HepG2 (cell line): ENCODE measurements at regions not wholly inside any gene's neighbourhood (a gene's known extent, or its start where the extent isn't known, plus 50 kb on each side); places are given as distances from the start of the nearest gene placed in this dataset.

Source experiments
- AHR ChIP-seq: IDR thresholded peaks from 2 replicates; pipeline ENCODE4 v1.6.1; 2018; ENCODE audit warnings: missing genetic modification reagents, missing compliant biosample characterization
- CTCF ChIP-seq: sonication (generic); formaldehyde crosslinking; IDR thresholded peaks from 2 replicates; pipeline ENCODE4 v1.5.0; 2020; ENCODE audit warnings: mild to moderate bottlenecking, missing genetic modification reagents, moderate library complexity
- JUN ChIP-seq: sonication (generic); formaldehyde crosslinking; IDR thresholded peaks from 2 replicates; pipeline ENCODE4 v1.4.0; 2020; ENCODE audit warnings: mild to moderate bottlenecking, missing genetic modification reagents
- KDM3A ChIP-seq: IDR thresholded peaks from 2 replicates; pipeline ENCODE4 v1.6.1; 2018; ENCODE audit warnings: low read depth, missing compliant biosample characterization
- KLF13 ChIP-seq: sonication (generic); formaldehyde crosslinking; IDR thresholded peaks from 2 replicates; pipeline ENCODE4 v1.4.0; 2020; ENCODE audit warnings: mild to moderate bottlenecking, missing genetic modification reagents
- YY1 ChIP-seq: IDR thresholded peaks from 2 replicates; pipeline ENCODE4 v1.6.1; 2011; ENCODE audit warnings: low read length, low read depth, moderate library complexity, mild to moderate bottlenecking; ENCODE audit not compliant: insufficient read depth, insufficient replicate concordance

- TF ChIP-seq KDM3A (CRISPR knock-in tag), result no peak
- TF ChIP-seq YY1, result no peak
- no peak for TF ChIP-seq KLF13 (CRISPR knock-in tag)
- TF ChIP-seq CTCF (CRISPR knock-in tag), result no peak
- no peak for TF ChIP-seq JUN (CRISPR knock-in tag)
- TF ChIP-seq AHR (CRISPR knock-in tag), result no peak
These were observed 373.0 kb downstream of the MID1IP1 start for GRCh38 chrX:39174241-39174771.
